Coronary artery (tissue), 2 donors: ENCODE measurements at regions not wholly inside any gene's neighbourhood (a gene's known extent, or its start where the extent isn't known, plus 50 kb on each side); places are given as distances from the start of the nearest gene placed in this dataset.
"Not testable (repeated sequence)": the region's sequence is repeated elsewhere in the genome, so short reads cannot be mapped to it uniquely, and the experiment has no call there.

Experiments
- DNase-seq: peaks from one replicate; pipeline ENCODE4 v3.0.0-alpha.2; 2017; ENCODE audit warnings: low spot score
- H3K27ac ChIP-seq, 2 donors: fragments of 200-600 bp; sonication (generic); one replicate each; pipeline ENCODE4 v1.5.1; 2016 to 2019
- H3K4me3 ChIP-seq: fragments of 200-600 bp; sonication (generic); 2 replicates; pipeline ENCODE4 v1.5.1; 2016; ENCODE audit warnings: mild to moderate bottlenecking, moderate library complexity
- CTCF ChIP-seq: fragments of 200-600 bp; sonication (generic); IDR thresholded peaks from one replicate; pipeline ENCODE4 v1.5.1; 2019; ENCODE audit warnings: antibody characterized with exemption

- DNase-seq, H3K4me3 ChIP-seq, H3K27ac ChIP-seq: not testable (repeated sequence)
These were observed 427.4 kb downstream of the KCNJ18 start for GRCh38 chr17:22119751-22120150.

- no peak for TF ChIP-seq CTCF
- Histone ChIP-seq H3K27ac (no peak overlapping the region), H3K4me3 (no peak overlapping the region)
- DNase-seq = no peak
These were observed 431.4 kb downstream of the KCNJ18 start for GRCh38 chr17:22123536-22124281.

- H3K27ac ChIP-seq = no peak overlapping the region
- TF ChIP-seq CTCF = no peak
- DNase-seq = no peak
- H3K4me3 ChIP-seq = no peak overlapping the region
These were observed 435.8 kb downstream of the KCNJ18 start for GRCh38 chr17:22128171-22128570.

- DNase-seq = no peak
- no peak for TF ChIP-seq CTCF
- Histone ChIP-seq H3K4me3 (no peak overlapping the region), H3K27ac (no peak overlapping the region)
These were observed 436.4 kb downstream of the KCNJ18 start for GRCh38 chr17:22128723-22129122.

- not testable (repeated sequence) for H3K4me3 ChIP-seq, DNase-seq
These were observed 437.6 kb downstream of the KCNJ18 start for GRCh38 chr17:22129920-22130319.

GRCh38 chr17:22131740-22132139, 439.4 kb downstream of the KCNJ18 start:
- no peak overlapping the region for H3K27ac ChIP-seq
- TF ChIP-seq CTCF = no peak
- no peak overlapping the region for H3K4me3 ChIP-seq
- DNase-seq = no peak

More at GRCh38 chr17:22129920-22130319, 437.6 kb downstream of the KCNJ18 start:
- H3K27ac ChIP-seq = not testable (repeated sequence)

- no peak for TF ChIP-seq CTCF
- no peak for DNase-seq
- Histone ChIP-seq H3K27ac (no peak overlapping the region), H3K4me3 (no peak overlapping the region)
These were observed 446.6 kb downstream of the KCNJ18 start for GRCh38 chr17:22138861-22139469.

- Histone ChIP-seq H3K4me3 (no peak overlapping the region), H3K27ac (no peak overlapping the region)
- no peak for TF ChIP-seq CTCF
- no peak for DNase-seq
These were observed 449.8 kb downstream of the KCNJ18 start for GRCh38 chr17:22142091-22142490.
